DMS79 (cell line): ENCODE measurements at regions not wholly inside any gene's neighbourhood (a gene's known extent, or its start where the extent isn't known, plus 50 kb on each side); places are given as distances from the start of the nearest gene placed in this dataset.
"Not testable (repeated sequence)": the region's sequence is repeated elsewhere in the genome, so short reads cannot be mapped to it uniquely, and the experiment has no call there.

Experiments used
- DNase-seq: peaks from one replicate; lab custom pipeline; 2025; lab: John Stamatoyannopoulos, UW

DNA sequence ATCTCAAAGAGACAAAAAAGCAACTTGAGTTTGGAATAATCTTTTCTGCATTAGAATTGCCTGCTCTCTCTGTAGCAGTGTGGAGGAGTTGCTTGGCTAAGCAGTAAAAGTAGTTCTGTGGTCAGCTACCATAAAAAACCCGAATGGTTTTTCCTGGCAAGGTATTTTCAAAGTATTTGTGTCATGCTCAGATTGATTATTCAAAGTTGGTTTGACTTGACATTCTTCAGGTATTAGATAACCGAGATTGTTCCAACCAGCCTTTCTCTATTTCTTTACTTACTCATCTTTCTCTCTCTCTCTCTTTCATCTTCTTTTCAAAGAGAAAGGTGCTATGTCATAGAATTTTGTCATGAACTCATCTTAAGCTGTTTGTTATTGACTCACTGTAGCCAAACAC, 404.9 kb downstream of the CPS1 start:
- no peak for DNase-seq

DNA sequence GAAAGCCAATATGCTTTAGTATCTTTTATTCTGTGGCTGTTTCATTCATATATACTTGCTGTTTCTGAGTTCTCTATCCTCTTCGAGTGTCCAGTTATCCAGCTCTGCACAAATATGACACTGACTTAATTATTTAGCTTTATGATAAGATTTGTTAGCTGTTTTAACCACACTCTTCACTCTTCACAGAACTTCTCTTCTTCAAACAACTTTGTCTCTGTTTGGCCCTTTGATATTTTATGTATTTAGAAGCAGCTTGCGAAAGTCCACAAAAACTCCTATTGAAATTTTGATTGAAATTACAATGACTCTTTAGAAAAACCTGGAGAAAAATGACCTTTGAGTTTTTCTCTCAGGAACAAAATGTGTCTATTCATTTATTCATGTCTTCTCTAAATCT, 407.0 kb downstream of the CPS1 start:
- DNase-seq = no peak

DNA sequence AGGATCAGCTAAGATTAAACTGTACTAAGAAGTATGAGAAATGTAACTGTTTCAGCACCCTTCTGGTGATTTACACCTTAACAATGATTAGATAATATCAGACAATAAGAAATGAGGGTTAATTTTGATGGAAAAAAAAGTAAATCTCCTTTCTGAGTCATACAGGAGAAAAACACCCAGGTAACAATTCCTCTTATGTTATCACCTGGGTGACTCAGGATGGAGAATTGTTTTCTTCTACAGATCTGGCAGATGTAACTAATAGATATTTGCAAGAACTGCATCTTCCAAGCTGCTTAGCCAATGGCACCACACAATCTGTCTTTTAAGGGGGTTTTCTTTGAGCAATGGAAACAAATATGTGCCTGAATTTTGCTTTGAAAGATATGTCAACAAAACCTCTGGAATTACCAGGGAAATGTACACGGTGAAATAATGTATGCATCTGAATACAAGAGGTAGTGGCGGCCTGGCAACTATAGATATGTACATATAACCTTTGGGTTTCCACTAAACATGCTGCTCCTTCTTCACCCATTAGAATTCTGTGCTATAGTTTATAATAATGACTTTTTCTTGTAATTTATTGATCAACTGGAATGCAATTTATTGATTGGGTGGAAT, 407.9 kb downstream of the CPS1 start:
- DNase-seq = no peak

- no peak for DNase-seq
Observed at GRCh38 chr2:210965472-210965871, 409.1 kb downstream of the CPS1 start.

GRCh38 chr2:210966330-210966729, 409.9 kb downstream of the CPS1 start:
- DNase-seq = no peak

DNA sequence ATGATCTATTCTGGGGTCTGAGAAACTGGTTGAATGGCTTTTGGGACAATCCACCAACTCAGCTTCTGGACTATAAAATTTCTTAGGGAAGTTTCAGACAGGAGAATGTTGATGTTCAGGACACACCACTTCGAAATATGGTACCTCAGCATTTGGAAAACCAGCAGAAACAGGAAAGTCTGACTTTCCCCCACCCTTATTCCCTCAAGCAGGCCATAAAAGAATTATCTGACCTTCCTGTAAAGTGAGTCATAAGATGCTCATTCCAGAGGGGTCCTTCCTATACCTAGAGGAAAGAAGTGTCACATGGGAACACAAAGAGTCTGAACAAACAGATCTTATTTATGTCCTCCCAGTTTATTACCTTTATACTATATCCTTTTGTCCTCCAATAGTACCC, 415.0 kb downstream of the CPS1 start:
- no peak for DNase-seq

DNA sequence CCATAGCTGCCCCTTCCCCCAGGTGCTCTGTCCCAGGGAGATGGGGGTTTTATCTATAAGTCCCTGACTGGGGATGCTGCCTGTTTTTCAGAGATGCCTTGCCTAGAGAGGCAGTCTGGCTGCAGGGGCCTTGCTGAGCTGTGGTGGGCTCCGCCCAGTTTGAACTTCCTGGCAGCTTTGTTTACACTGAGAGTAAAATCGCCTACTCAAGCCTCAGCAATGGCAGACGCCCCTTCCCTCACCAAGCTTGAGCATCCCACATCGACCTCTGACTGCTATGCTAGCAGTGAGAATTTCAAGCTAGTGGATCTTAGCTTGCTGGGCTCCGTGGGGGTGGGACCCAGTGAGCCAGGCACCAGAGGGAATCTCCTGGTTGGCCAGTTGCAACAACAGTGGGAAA, 430.4 kb downstream of the CPS1 start:
- not testable (repeated sequence) for DNase-seq

- no peak for DNase-seq
Observed at GRCh38 chr2:210991107-210991506, 434.7 kb downstream of the CPS1 start.

DNA sequence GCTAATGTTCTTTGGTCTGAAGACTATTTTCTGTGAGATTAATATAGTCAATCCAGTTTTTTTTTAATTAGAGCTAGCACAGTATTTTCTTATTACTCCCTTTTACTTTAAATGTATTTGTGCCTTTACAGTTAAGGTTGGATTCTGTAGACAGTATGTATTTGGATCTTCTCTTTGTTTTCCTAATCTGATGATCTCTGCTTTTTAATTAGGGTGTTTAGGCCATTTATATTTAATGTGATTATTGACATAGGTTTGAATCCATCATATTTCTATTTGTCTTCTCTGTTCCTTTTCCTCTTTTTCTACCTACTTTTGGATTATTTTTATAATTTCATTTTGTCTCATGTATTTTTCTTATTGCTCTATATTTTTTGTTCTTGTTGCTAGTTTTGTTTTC, 437.7 kb downstream of the CPS1 start:
- no peak for DNase-seq

GRCh38 chr2:210997373-210997772, 441.0 kb downstream of the CPS1 start:
- DNase-seq = no peak

GRCh38 chr2:210998334-210998733, 441.9 kb downstream of the CPS1 start:
- DNase-seq = no peak

GRCh38 chr2:211014376-211014775, 458.0 kb downstream of the CPS1 start:
- DNase-seq = no peak

DNA sequence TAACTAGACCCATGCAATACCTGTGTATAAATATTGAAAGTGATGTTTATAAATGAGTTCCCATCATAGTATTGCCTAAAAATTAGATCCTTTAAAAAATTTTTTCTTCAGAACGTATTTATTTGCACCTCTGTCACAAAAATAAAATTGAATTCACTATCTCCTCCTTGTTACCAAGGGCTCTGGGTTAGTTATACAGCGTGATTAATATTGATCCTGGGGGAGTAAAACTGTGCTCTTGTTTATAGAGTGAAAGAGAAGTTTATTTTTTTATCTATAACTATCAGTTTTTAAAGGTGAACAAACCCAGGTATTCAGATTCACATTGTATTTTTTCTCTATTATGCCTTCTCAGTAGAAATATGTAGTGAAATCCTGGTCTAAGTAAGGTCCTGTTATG, 458.5 kb downstream of the CPS1 start:
- DNase-seq = no peak

DNA sequence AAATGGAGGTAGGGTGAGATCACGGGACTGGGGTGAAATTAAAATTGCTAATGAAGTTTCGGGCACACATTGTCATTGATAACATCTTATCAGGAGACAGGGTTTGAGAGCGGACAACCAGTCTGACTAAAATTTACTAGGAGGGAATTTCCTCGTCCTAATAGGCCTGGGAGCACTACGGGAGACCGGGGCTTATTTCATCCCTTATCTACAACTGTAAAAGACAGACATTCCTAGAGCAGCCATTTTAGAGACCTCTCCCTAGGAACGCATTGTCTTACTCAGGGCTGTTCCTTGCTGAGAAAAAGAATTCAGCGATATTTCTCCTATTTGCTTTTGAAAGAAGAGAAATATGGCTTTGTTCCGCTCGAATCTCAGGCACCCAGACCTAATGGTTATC, 468.7 kb downstream of the CPS1 start:
- not testable (repeated sequence) for DNase-seq

GRCh38 chr2:211026109-211026508, 469.7 kb downstream of the CPS1 start:
- DNase-seq = no peak

- no peak for DNase-seq
Observed at GRCh38 chr2:211027976-211028375, 471.6 kb downstream of the CPS1 start.

DNA sequence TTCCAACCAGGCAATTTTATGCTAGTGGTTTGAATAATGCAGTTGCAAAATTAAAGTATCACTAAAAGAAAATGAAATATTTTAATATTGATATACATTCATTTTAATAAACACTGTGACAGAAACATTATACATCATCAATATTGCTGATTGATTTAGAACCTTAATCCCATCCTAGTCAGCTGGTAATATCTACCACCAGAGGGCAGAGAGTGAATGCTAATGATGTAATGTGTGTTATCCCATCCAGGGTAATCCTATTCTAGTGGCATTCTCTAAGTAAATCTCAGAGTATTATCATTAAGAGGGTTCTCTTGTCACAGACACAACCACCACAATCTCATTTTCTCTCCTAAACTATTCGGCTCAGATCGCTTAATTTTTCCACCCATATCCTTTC, 477.4 kb downstream of the CPS1 start:
- DNase-seq = no peak

- no peak for DNase-seq
Observed at GRCh38 chr2:211035548-211036185, 479.3 kb downstream of the CPS1 start.

DNA sequence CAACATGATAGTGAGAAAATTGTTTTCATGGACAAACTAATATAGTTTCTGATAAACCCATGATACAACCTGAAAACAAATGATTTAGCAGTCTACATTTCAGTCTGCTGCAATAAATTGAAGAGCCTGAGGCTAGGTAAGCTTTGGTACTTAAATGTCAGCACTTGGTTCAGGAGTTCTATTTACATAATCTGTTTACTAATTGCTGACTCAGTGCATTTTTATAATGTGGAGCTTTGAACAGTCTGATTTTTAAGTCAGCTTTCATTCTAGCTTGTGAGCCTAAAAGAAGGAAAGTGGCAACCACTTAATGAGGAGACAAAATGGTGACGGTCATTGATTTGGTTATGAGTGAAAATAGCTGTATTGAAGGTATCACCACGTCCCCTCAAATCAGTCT, 488.6 kb downstream of the CPS1 start:
- no peak for DNase-seq

DNA sequence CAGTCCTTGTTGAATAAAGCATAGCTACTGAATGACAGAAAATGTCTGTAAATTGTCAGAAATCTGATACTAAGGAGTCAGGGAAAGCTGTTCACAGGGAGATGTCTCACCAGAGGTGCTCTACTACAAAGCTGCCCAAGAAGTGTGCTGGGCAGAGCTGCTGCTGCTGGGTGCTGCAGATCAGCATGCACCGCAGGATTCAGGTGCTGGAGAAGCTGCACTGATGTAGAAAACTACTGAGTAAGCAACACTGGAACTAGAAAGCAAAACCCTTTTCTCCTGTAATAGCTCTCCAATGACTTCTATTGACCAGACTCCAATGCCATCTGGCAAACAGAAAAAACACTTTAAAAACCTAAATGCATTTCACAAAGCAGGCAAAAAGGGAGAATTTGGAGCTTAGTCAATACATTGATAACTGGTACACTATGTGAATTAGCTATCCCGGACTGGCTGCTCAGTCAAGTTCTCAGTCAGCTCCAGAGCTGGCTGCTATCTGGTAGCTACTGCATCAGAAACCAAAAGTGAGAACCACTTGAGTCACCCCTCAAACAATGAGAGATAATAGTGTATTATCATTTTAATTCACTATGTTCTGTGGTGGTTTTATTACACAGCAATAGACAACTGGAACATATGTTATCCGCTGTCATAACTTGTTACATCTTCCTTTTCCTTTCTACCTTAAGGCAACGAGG, 493.1 kb downstream of the CPS1 start:
- DNase-seq = no peak

GRCh38 chr2:211055438-211055837, 499.0 kb downstream of the CPS1 start:
- DNase-seq = no peak

DNA sequence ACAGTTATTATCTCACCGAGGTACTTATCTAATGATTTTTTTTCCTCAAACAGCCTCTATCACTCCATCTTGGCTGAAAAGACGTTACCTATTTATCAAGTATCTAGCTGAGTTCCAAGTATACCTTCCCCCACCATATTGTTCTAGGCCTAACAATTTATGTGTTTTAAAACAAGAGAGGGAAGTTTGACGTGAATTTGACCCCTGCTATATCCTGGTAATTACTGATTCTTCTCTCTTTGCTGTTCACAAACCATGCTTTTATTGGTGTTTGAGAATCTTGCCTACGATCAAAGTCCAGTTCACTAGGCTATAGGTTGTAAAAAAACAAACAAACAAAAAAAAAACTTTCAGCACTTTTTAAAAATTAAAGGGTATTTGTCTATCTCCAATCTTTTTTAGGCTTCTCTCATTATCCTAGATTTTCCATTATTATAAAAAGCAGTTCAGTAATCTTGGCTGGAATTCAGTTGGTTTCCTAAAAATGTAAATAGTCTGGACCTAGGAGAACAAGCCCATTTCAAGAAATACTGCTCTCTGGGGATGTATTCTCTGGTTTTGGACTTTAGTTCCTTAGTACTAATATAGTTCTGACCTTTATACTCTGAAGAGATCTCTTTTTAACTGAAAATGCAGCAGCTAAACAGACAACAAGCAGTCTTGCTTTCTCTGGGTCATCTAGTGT, 505.4 kb downstream of the CPS1 start:
- DNase-seq = no peak

DNA sequence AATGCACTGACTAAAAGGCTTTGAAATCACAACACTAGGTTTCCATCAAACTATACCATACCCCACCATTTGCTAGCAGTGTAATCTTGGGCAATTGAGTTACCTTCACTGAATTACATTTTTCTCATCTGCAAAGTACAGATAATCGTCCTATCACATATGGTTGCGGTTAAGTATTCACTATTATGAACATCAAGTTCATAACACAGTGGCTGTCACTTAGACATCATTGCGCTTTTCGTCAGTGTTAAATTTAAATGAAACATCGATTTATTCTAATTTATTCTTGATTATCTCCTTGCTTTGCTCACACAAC, 505.9 kb downstream of the CPS1 start:
- DNase-seq = no peak
